KMS-11 (cell line): ENCODE measurements at regions not wholly inside any gene's neighbourhood (a gene's known extent, or its start where the extent isn't known, plus 50 kb on each side); places are given as distances from the start of the nearest gene placed in this dataset.

ENCODE experiments used
- H2AFZ ChIP-seq: fragments of 200-600 bp; sonication (generic); 2 replicates; pipeline ENCODE4 v1.6.1; 2016; ENCODE audit warnings: antibody characterized with exemption, mixed run types, low read depth
- H3K27ac ChIP-seq: fragments of 200-600 bp; sonication (generic); 2 replicates; pipeline ENCODE4 v1.6.1; 2016; ENCODE audit warnings: mild to moderate bottlenecking, mixed run types
- H3K27me3 ChIP-seq: fragments of 200-600 bp; sonication (generic); 2 replicates; pipeline ENCODE4 v1.6.1; 2017; ENCODE audit warnings: mild to moderate bottlenecking, low read depth, mixed run types, moderate library complexity; ENCODE audit not compliant: insufficient read depth
- H3K36me3 ChIP-seq: fragments of 200-600 bp; sonication (generic); 2 replicates; pipeline ENCODE4 v1.6.1; 2017; ENCODE audit warnings: mild to moderate bottlenecking, mixed run types; ENCODE audit not compliant: insufficient read depth
- H3K4me1 ChIP-seq: fragments of 200-600 bp; sonication (generic); 2 replicates; pipeline ENCODE4 v1.6.1; 2016; ENCODE audit warnings: mild to moderate bottlenecking, low read depth, mixed run types; ENCODE audit not compliant: poor library complexity, severe bottlenecking
- H3K4me2 ChIP-seq: fragments of 200-600 bp; sonication (generic); 2 replicates; pipeline ENCODE4 v1.7.0; 2016; ENCODE audit warnings: mild to moderate bottlenecking, mixed run types
- H3K4me3 ChIP-seq: fragments of 200-600 bp; sonication (generic); IDR thresholded peaks from 2 replicates; pipeline ENCODE4 v1.6.1; 2017; ENCODE audit warnings: low read depth, low read length, mixed read lengths; ENCODE audit not compliant: insufficient read depth
- H3K79me2 ChIP-seq: fragments of 200-600 bp; sonication (generic); 2 replicates; pipeline ENCODE4 v1.6.1; 2016; ENCODE audit warnings: low read depth, mixed run types; ENCODE audit not compliant: insufficient read depth
- H3K9ac ChIP-seq: fragments of 200-600 bp; sonication (generic); 2 replicates; pipeline ENCODE4 v1.6.1; 2016; ENCODE audit warnings: mild to moderate bottlenecking, mixed run types
- H4K20me1 ChIP-seq: fragments of 200-600 bp; sonication (generic); 2 replicates; pipeline ENCODE4 v1.6.1; 2016; ENCODE audit warnings: mild to moderate bottlenecking, mixed run types; ENCODE audit not compliant: insufficient read depth
- CTCF ChIP-seq: fragments of 200-600 bp; sonication (generic); conservative IDR thresholded peaks from 2 replicates; pipeline ENCODE4 v1.6.1; 2017; ENCODE audit warnings: low read depth, mild to moderate bottlenecking, antibody characterized with exemption, low read length, moderate library complexity, mixed read lengths

GRCh38 chr1:59041646-59042277, 255.1 kb upstream of the FGGY start:
- TF ChIP-seq CTCF, result no peak
- H3K27me3 ChIP-seq, result no peaks in the 10 kb centered on the region
- H2AFZ ChIP-seq, result no peak overlapping the region
- H3K79me2 ChIP-seq, result no peaks in the 10 kb centered on the region
- no peak overlapping the region for H3K4me2 ChIP-seq
- H3K4me1 ChIP-seq, result peaks cover 5% of the 10 kb centered on the region
- H4K20me1 ChIP-seq, result no peaks in the 10 kb centered on the region
- no peaks in the 10 kb centered on the region for H3K36me3 ChIP-seq
- no peak overlapping the region for H3K9ac ChIP-seq
- no peak overlapping the region for H3K27ac ChIP-seq
- H3K4me3 ChIP-seq, result no peak overlapping the region

- TF ChIP-seq CTCF, result no peak
- no peak overlapping the region for H3K4me2 ChIP-seq
- H3K4me3 ChIP-seq, result no peak overlapping the region
- H2AFZ ChIP-seq, result no peak overlapping the region
- no peak overlapping the region for H3K27ac ChIP-seq
- H4K20me1 ChIP-seq, result no peaks in the 10 kb centered on the region
- H3K9ac ChIP-seq, result no peak overlapping the region
- no peaks in the 10 kb centered on the region for H3K36me3 ChIP-seq
- no peaks in the 10 kb centered on the region for H3K27me3 ChIP-seq
- no peaks in the 10 kb centered on the region for H3K79me2 ChIP-seq
- peaks cover 12% of the 10 kb centered on the region for H3K4me1 ChIP-seq
Observed at GRCh38 chr1:59043796-59044195, 253.1 kb upstream of the FGGY start.

- Histone ChIP-seq H3K27ac (no peak overlapping the region), H3K4me3 (no peak overlapping the region), H3K9ac (no peak overlapping the region), H3K4me2 (no peak overlapping the region), H2AFZ (no peak overlapping the region), H3K27me3 (no peaks in the 10 kb centered on the region), H4K20me1 (no peaks in the 10 kb centered on the region), H3K4me1 (peaks cover 12% of the 10 kb centered on the region), H3K36me3 (no peaks in the 10 kb centered on the region), H3K79me2 (no peaks in the 10 kb centered on the region)
- no peak for TF ChIP-seq CTCF
Observed at GRCh38 chr1:59044535-59045121, 252.3 kb upstream of the FGGY start.

GRCh38 chr1:59045137-59045536, 251.8 kb upstream of the FGGY start:
- Histone ChIP-seq H3K27me3 (no peaks in the 10 kb centered on the region), H3K4me1 (peaks cover 12% of the 10 kb centered on the region), H3K9ac (no peak overlapping the region), H2AFZ (no peak overlapping the region), H4K20me1 (no peaks in the 10 kb centered on the region), H3K36me3 (no peaks in the 10 kb centered on the region), H3K4me3 (no peak overlapping the region), H3K27ac (no peak overlapping the region), H3K4me2 (no peak overlapping the region), H3K79me2 (no peaks in the 10 kb centered on the region)
- no peak for TF ChIP-seq CTCF
